GM13977 (cell line): ENCODE measurements at regions not wholly inside any gene's neighbourhood (a gene's known extent, or its start where the extent isn't known, plus 50 kb on each side); places are given as distances from the start of the nearest gene placed in this dataset.

ENCODE experiments used
- DNase-seq: peaks from one replicate; pipeline ENCODE4 v3.0.0; 2012; ENCODE audit warnings: low spot score
- in situ Hi-C: fragments of 300-500 bp; cut with MboI; formaldehyde crosslinking; loops from one replicate; pipeline ENCODE4 v1.12.0; 2022; ENCODE audit warnings: low sequenced_read_pairs, low pct_unique_long_range_greater_than_20kb, mixed read lengths, inconsistent platforms; ENCODE audit not compliant: unreplicated experiment
- TF ChIP-seq, protein P1 (sequence below): IDR thresholded peaks from 2 replicates; pipeline ENCODE4 v1.5.1; 2012; ENCODE audit warnings: mild to moderate bottlenecking, control low read depth; ENCODE audit not compliant: insufficient read depth; ENCODE audit errors: extremely low read depth, missing control alignments

GRCh38 chr4:115272185-115272584 lies 158.8 kb upstream of the NDST4 start:
- in situ Hi-C loops, result no loop called here
- no peak for DNase-seq
- TF ChIP-seq, protein P1, sequence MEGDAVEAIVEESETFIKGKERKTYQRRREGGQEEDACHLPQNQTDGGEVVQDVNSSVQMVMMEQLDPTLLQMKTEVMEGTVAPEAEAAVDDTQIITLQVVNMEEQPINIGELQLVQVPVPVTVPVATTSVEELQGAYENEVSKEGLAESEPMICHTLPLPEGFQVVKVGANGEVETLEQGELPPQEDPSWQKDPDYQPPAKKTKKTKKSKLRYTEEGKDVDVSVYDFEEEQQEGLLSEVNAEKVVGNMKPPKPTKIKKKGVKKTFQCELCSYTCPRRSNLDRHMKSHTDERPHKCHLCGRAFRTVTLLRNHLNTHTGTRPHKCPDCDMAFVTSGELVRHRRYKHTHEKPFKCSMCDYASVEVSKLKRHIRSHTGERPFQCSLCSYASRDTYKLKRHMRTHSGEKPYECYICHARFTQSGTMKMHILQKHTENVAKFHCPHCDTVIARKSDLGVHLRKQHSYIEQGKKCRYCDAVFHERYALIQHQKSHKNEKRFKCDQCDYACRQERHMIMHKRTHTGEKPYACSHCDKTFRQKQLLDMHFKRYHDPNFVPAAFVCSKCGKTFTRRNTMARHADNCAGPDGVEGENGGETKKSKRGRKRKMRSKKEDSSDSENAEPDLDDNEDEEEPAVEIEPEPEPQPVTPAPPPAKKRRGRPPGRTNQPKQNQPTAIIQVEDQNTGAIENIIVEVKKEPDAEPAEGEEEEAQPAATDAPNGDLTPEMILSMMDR, result no peak

DNA sequence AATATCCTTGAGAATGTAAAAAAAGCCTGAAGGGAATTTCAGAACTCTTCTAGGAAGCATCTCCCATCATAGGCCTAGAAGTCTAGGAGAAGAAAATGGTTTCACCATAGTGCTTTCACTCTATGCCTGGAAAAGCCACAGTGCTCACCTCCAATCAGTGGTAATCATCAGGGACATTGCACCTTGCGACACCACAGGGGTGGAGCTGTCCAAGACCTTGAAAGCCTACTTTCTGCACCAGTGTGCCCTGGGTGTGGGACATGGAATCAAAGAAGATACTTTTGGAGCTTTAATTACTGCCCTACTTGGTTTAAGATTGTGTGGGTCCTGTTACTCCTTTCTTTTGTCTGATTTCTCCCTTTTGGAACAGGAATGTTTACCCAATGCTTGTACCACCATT lies 146.8 kb upstream of the NDST4 start:
- TF ChIP-seq, protein P1, result no peak
- no peak for DNase-seq
- in situ Hi-C loops, result no loop called here

GRCh38 chr4:115259642-115260041 lies 146.2 kb upstream of the NDST4 start:
- no peak for DNase-seq
- TF ChIP-seq, protein P1, result no peak
- in situ Hi-C loops, result no loop called here

- no peak for DNase-seq
- TF ChIP-seq, protein P1, result no peak
- in situ Hi-C loops, result loop anchor here (25.0 kb wide), 1 partner anchor 287 kb away; no protein-coding TSS in a partner anchor
Measured at GRCh38 chr4:115249808-115250207, 136.4 kb upstream of the NDST4 start.

GRCh38 chr4:115234405-115235093 lies 121.1 kb upstream of the NDST4 start:
- in situ Hi-C loops, result loop anchor here (25.0 kb wide), 1 partner anchor 303 kb away; no protein-coding TSS in a partner anchor
- TF ChIP-seq, protein P1, result peak; percentile 47
- DNase-seq, result peak; percentile 17

- in situ Hi-C loops, result loop anchor here (25.0 kb wide), 1 partner anchor 304 kb away; no protein-coding TSS in a partner anchor
- TF ChIP-seq, protein P1, result no peak
- no peak for DNase-seq
Measured at GRCh38 chr4:115233600-115233999, 120.2 kb upstream of the NDST4 start.

- TF ChIP-seq, protein P1, result no peak
- no peak for DNase-seq
- in situ Hi-C loops, result loop anchor here (25.0 kb wide), 1 partner anchor 307 kb away; no protein-coding TSS in a partner anchor
Measured at GRCh38 chr4:115229873-115230272, 116.5 kb upstream of the NDST4 start.
